Inferior parietal cortex (tissue), 1 donor: ENCODE measurements at regions not wholly inside any gene's neighbourhood (a gene's known extent, or its start where the extent isn't known, plus 50 kb on each side); places are given as distances from the start of the nearest gene placed in this dataset.
A peak's percentile ranks its signal among the peaks of the same experiment; 100 is the strongest.

Source experiments
- DNase-seq: peaks from one replicate; pipeline ENCODE4 v3.0.0-alpha.2; 2016; ENCODE audit errors: extremely low spot score

DNA sequence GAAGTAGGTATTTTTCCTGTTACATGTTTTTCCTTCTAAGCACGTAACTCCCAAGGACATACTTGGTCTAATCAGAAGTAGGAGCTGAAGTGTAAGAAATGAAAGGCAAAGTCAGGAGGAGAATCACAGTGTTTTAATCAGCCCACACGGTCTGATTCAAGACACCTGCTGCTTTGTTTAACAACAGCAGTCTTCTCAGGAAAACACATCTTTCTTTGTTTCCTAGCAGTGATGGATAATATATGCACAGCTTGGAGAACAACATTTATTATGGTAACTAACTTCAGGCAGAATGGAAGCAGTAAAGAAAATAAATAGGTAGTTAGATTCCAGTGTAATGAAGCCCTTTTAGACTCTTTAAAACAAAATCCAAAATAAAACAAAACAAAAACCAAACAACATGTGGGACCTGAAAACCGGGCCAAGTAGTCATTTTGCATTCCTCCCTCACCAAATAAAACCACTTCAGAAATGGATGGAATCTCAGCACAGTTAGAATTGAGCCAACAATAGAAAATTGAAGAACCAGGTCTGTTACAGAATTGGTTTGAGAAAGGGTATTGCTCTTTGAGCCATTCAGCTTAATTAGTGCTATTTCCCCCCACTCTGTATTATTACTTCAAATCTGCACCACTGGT, 61.1 kb upstream of the UGP2 start:
- peak; percentile 18 for DNase-seq

GRCh38 chr2:63784461-63784860, 57.2 kb upstream of the UGP2 start:
- no peak for DNase-seq

DNA sequence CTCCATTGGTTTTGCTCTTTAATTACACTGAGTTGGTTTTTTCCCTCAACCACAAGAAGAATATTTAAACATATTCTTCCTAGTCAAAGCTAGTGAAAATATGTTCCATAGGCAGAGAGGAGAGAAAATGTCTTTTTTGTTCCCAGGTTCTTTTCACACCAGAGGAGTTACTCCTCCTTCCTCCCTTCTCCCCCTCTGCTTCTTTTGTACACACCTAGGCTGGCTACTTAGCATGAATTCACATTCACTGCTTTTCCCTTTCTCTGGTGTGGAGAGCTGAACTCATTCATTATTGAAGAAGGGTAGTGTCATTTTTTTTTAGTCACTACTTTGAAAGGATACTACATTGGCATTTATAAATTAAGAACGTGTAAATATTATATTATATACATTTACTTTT, 56.6 kb upstream of the UGP2 start:
- DNase-seq: no peak

DNA sequence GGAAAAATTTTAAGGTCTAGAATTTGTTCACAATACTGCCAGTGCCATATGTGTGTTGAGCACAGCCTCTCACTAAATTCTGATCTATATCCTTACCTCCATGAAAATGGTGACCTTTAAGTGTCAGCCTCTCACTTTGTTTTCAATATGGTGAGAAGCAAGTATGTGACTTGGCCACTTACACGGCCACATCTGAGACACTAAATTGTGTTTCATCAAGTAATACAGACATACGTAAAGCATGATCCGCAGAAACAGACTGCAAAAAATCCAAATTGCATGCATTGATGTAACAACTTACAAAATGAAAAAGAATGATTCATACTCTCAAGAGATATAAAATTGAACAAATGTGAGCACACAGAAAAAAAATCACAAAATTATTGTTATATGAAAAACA, 55.2 kb upstream of the UGP2 start:
- no peak for DNase-seq

- peak; percentile 32 for DNase-seq
These were observed 53.6 kb upstream of the UGP2 start for GRCh38 chr2:63788071-63788470.

DNA sequence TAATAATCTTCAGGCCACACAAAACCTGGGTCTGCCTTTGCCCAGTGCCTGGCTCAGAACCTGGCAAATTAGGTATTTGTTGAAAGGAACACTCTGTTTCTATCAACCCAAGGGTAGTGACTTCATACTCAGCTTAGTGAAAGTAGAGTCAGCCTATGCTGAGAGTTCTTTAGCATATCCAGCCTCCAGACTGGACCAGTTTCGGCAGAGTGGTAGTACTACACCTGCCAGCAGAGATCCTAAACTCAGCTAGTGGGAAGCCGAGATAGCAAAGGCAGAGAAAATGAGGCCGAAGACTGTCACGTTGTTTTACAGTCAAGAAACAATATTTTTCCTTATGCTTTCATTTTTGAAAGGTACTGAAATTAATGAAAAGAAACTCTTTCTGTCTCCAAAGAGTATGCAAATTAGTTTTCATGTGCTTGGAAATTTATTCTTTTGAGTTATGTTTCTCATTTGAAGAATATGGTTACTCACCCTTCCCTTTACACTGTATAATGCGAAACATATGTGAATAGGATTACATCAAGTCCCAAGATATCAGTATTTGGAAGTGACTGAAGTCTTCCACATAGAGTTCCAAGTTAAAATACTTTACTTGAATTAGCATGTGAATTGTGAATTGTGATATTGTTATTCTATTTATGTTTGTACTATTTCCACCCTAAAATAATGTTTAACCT, 52.2 kb upstream of the UGP2 start:
- peak; percentile 22 for DNase-seq

GRCh38 chr2:63790491-63790890, 51.2 kb upstream of the UGP2 start:
- DNase-seq: no peak

GRCh38 chr2:63790906-63791305, 50.8 kb upstream of the UGP2 start:
- no peak for DNase-seq

GRCh38 chr2:63791387-63791786, 50.3 kb upstream of the UGP2 start:
- no peak for DNase-seq
